ENCODE measurements at regions not wholly inside any gene's neighbourhood (a gene's known extent, or its start where the extent isn't known, plus 50 kb on each side); places are given as distances from the start of the nearest gene placed in this dataset.

GRCh38 chr9:13484186-13484585 lies 204.7 kb upstream of the MPDZ start:
- TF ChIP-seq CTCF (optimal IDR thresholded peaks at IDR 0.05 in 1 of 3, IDR thresholded peaks at IDR 0.05 in 1 of 3, conservative IDR thresholded peaks at IDR 0.05 in 1 of 3; ENCODE audit: extremely low read depth in 1 of 3, insufficient read depth in 2 of 3, low read length in 3 of 3) = no peak
- TF ChIP-seq EZH2 (IDR thresholded peaks at IDR 0.05; ENCODE audit: low read length) = no peak

Data from keratinocyte (primary cell).